GM23248 (cell line): ENCODE measurements at regions not wholly inside any gene's neighbourhood (a gene's known extent, or its start where the extent isn't known, plus 50 kb on each side); places are given as distances from the start of the nearest gene placed in this dataset.

Experiments
- EZH2 ChIP-seq: fragments of 200-600 bp; sonication (generic); IDR thresholded peaks from 2 replicates; pipeline ENCODE4 v1.6.1; 2018; ENCODE audit warnings: antibody characterized with exemption, mild to moderate bottlenecking; ENCODE audit not compliant: insufficient read depth, poor library complexity, severe bottlenecking
- EZH2phosphoT487 ChIP-seq: fragments of 200-600 bp; sonication (generic); IDR thresholded peaks from 2 replicates; pipeline ENCODE4 v1.6.1; 2018; ENCODE audit warnings: antibody characterized with exemption, moderate library complexity, mild to moderate bottlenecking, low read depth; ENCODE audit not compliant: insufficient read depth

DNA sequence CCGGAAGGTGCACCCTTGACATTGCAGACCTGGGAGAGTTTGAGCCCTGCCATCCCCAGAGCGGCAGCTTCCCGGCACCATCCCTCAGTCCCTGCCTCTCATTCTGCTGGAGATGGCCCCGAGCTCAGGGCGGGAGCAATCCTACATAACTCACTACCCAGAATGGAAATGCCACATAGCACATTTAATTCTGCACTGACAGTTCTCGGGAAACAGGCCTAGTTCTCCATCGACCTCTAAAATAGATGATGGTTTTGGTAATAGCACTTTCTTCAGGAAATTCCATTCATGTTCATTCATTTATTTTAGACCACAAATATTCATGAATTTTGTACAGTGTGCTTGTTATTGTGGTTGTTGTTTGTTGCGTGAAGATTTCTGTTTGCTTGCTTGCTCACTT, 92.9 kb upstream of the SLC14A2 start:
- peak; percentile 65; the same call in 1 of the 2 replicates for TF ChIP-seq EZH2phosphoT487
- TF ChIP-seq EZH2 = no peak
